ENCODE measurements at regions not wholly inside any gene's neighbourhood (a gene's known extent, or its start where the extent isn't known, plus 50 kb on each side); places are given as distances from the start of the nearest gene placed in this dataset.

DNA sequence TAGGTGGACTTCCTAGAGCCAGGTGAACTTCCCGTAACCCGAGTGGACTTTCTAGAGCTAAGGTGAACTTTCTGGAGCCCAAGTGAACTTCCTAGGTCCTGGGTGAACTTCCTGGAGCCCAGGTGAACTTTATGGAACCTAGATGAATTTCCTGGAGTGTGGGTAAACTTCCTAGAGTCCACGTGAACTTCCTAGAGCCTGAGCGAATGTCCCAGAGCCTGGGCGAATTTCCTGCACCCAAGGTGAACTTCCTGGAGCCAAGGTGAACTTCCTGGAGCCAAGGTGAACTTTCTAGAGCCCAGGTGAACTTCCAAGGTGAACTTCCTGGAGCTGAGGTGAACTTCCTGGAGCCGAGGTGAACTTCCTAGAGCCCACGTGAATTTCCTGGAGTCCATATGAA is 70.0 kb downstream of the RTP5 start:
- TF ChIP-seq, protein P1, sequence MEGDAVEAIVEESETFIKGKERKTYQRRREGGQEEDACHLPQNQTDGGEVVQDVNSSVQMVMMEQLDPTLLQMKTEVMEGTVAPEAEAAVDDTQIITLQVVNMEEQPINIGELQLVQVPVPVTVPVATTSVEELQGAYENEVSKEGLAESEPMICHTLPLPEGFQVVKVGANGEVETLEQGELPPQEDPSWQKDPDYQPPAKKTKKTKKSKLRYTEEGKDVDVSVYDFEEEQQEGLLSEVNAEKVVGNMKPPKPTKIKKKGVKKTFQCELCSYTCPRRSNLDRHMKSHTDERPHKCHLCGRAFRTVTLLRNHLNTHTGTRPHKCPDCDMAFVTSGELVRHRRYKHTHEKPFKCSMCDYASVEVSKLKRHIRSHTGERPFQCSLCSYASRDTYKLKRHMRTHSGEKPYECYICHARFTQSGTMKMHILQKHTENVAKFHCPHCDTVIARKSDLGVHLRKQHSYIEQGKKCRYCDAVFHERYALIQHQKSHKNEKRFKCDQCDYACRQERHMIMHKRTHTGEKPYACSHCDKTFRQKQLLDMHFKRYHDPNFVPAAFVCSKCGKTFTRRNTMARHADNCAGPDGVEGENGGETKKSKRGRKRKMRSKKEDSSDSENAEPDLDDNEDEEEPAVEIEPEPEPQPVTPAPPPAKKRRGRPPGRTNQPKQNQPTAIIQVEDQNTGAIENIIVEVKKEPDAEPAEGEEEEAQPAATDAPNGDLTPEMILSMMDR (conservative IDR thresholded peaks at IDR 0.05): no peak
- no peak for TF ChIP-seq ZFX (IDR thresholded peaks at IDR 0.05)
